ENCODE measurements at regions not wholly inside any gene's neighbourhood (a gene's known extent, or its start where the extent isn't known, plus 50 kb on each side); places are given as distances from the start of the nearest gene placed in this dataset.

GRCh38 chr5:122719991-122720746 lies 54.7 kb upstream of the SNX2 start:
- no peak for DNase-seq
- H3K9me3 ChIP-seq, result no peaks in the 10 kb centered on the region
- peaks cover 0 to 5% (median 0%) of the 10 kb centered on the region in 4 donors for H3K4me1 ChIP-seq
- no peaks in the 10 kb centered on the region for H3K27me3 ChIP-seq
- no peaks in the 10 kb centered on the region for H3K36me3 ChIP-seq
- H3K4me3 ChIP-seq, result no peak overlapping the region
- TF ChIP-seq EP300 (IDR thresholded peaks at IDR 0.05), result no peak
- no peak for TF ChIP-seq POLR2A (IDR thresholded peaks at IDR 0.05)
- no peak for TF ChIP-seq CTCF (IDR thresholded peaks at IDR 0.05)
- no peak for TF ChIP-seq POLR2AphosphoS5 (IDR thresholded peaks at IDR 0.05)
- intact Hi-C loops (cut with DNase I; ENCODE audit: low total_unique reads), result no loop called here
- H3K27ac ChIP-seq, result no peak overlapping the region
- WGBS, 5 donors, result 94 to 99% (median 96%) methylated on average over 3 of the region's 3 CpGs

GRCh38 chr5:122721127-122721526 lies 53.8 kb upstream of the SNX2 start:
- DNase-seq, result no peak
- Histone ChIP-seq H3K36me3 (no peaks in the 10 kb centered on the region), H3K4me1 (peaks cover 0 to 5% (median 0%) of the 10 kb centered on the region in 4 donors), H3K9me3 (no peaks in the 10 kb centered on the region), H3K4me3 (no peak overlapping the region), H3K27me3 (no peaks in the 10 kb centered on the region), H3K27ac (no peak overlapping the region)
- 74 to 86% (median 83%) methylated on average over 3 of the region's 3 CpGs for WGBS, 5 donors
- TF ChIP-seq POLR2AphosphoS5 (IDR thresholded peaks at IDR 0.05) (no peak), EP300 (IDR thresholded peaks at IDR 0.05) (no peak), CTCF (IDR thresholded peaks at IDR 0.05) (no peak), POLR2A (IDR thresholded peaks at IDR 0.05) (no peak)
- intact Hi-C loops (cut with DNase I; ENCODE audit: low total_unique reads), result no loop called here

GRCh38 chr5:122722341-122722740 lies 52.5 kb upstream of the SNX2 start:
- intact Hi-C loops (cut with DNase I; ENCODE audit: low total_unique reads), result no loop called here
- Histone ChIP-seq H3K27me3 (no peaks in the 10 kb centered on the region), H3K36me3 (no peaks in the 10 kb centered on the region), H3K9me3 (no peaks in the 10 kb centered on the region), H3K4me1 (peaks cover 0 to 5% (median 0%) of the 10 kb centered on the region in 4 donors), H3K4me3 (no peak overlapping the region), H3K27ac (no peak overlapping the region)
- DNase-seq, result no peak
- no peak for TF ChIP-seq EP300 (IDR thresholded peaks at IDR 0.05)
- TF ChIP-seq CTCF (IDR thresholded peaks at IDR 0.05), result no peak
- no peak for TF ChIP-seq POLR2A (IDR thresholded peaks at IDR 0.05)
- no peak for TF ChIP-seq POLR2AphosphoS5 (IDR thresholded peaks at IDR 0.05)
- 75 to 89% (median 82%) methylated on average over 2 of the region's 2 CpGs for WGBS, 5 donors

GRCh38 chr5:122723606-122724352 lies 51.1 kb upstream of the SNX2 start:
- H3K27me3 ChIP-seq, result no peaks in the 10 kb centered on the region
- peaks cover 0 to 5% (median 0%) of the 10 kb centered on the region in 4 donors for H3K4me1 ChIP-seq
- no peak overlapping the region for H3K4me3 ChIP-seq
- no peaks in the 10 kb centered on the region for H3K36me3 ChIP-seq
- no peak overlapping the region for H3K27ac ChIP-seq
- H3K9me3 ChIP-seq, result no peaks in the 10 kb centered on the region
- DNase-seq, result peak in 1 of 2 donors; percentile 55
- 50 to 67% (median 58%) methylated on average over 4 of the region's 4 CpGs for WGBS, 5 donors
- TF ChIP-seq CTCF (IDR thresholded peaks at IDR 0.05) (no peak), POLR2A (IDR thresholded peaks at IDR 0.05) (no peak), POLR2AphosphoS5 (IDR thresholded peaks at IDR 0.05) (no peak), EP300 (IDR thresholded peaks at IDR 0.05) (no peak)
- intact Hi-C loops (cut with DNase I; ENCODE audit: low total_unique reads), result no loop called here

Measured in stomach (tissue), 8 donors.